HCT116 (cell line): ENCODE measurements at regions not wholly inside any gene's neighbourhood (a gene's known extent, or its start where the extent isn't known, plus 50 kb on each side); places are given as distances from the start of the nearest gene placed in this dataset.

Experiments used
- ATAC-seq: fragments of 200-7000 bp; cut with Tn5 transposase; 2 replicates; pipeline ENCODE4 v1.9.1; 2020; ENCODE audit warnings: mild to moderate bottlenecking, moderate library complexity
- BruUV-seq: library from RNA; stranded (reverse); fragments of 400-500 nt; replicated peaks from 2 replicates; lab custom pipeline; 2021; lab: Mats Ljungman, UMichigan
- CTCF ChIA-PET: fragments of 300-600 bp; sonication (Branson Sonifier 250); formaldehyde crosslinking; loops from one replicate; lab custom pipeline; 2021; ENCODE audit warnings: antibody characterized with exemption; lab: Charles Lee
- POLR2A ChIA-PET: fragments of 300-600, 350-600 bp; sonication (Branson Sonifier 250); formaldehyde crosslinking; loops from one replicate; lab custom pipeline; 2021; ENCODE audit warnings: antibody characterized with exemption; lab: Charles Lee
- RAD21 ChIA-PET, 2 experiments: fragments of 300-600 bp; sonication (Branson Sonifier 250); formaldehyde crosslinking; loops; one replicate each; lab custom pipeline; 2023; ENCODE audit warnings: low total read pairs in 2 of 2; ENCODE audit not compliant: uncharacterized antibody in 2 of 2, unreplicated experiment in 2 of 2, low non-redundant PET in 1 of 2; lab: Charles Lee
- DNase-seq: peaks from one replicate; pipeline ENCODE4 v3.0.0-alpha.2; 2010; ENCODE audit warnings: low read depth, low spot score
- H2AFZ ChIP-seq: fragments of 200-600 bp; shearing (Covaris generic), sonication (generic); 2 replicates; pipeline ENCODE4 v1.6.1; 2017; ENCODE audit warnings: low read depth, mixed run types, mixed read lengths, antibody characterized with exemption, low read length; ENCODE audit not compliant: poor library complexity, severe bottlenecking
- H3K27ac ChIP-seq: 2 replicates; pipeline ENCODE4 v1.5.1; 2012; ENCODE audit warnings: low read depth, low read length
- H3K27me3 ChIP-seq: fragments of 200-600 bp; sonication (generic); 2 replicates; pipeline ENCODE4 v1.6.1; 2016; ENCODE audit warnings: mixed run types, low read length, mixed read lengths; ENCODE audit not compliant: insufficient read depth
- H3K36me3 ChIP-seq, 2 experiments: fragments of 200-500 bp in 1 of 2; fragments of 200-600 bp in 1 of 2; sonication (Bioruptor generic) in 1 of 2; sonication (generic) in 1 of 2; 2 replicates each; pipeline versions ENCODE4 v1.5.1 to v1.6.1; 2014 to 2016; ENCODE audit warnings: low read length in 2 of 2, inconsistent platforms in 1 of 2, mixed read lengths in 1 of 2, mixed run types in 1 of 2; ENCODE audit not compliant: insufficient read depth in 2 of 2, control insufficient read depth in 1 of 2
- H3K4me1 ChIP-seq, 2 experiments: fragments of 200-600 bp in 1 of 2; sonication (generic) in 1 of 2; 2 replicates each; pipeline versions ENCODE4 v1.5.1 to v1.6.1; 2012 to 2017; ENCODE audit warnings: low read length in 2 of 2, inconsistent platforms in 1 of 2, mild to moderate bottlenecking in 1 of 2, mixed read lengths in 1 of 2, mixed run types in 1 of 2, moderate library complexity in 1 of 2; ENCODE audit not compliant: insufficient read depth in 2 of 2, control insufficient read depth in 1 of 2
- H3K4me2 ChIP-seq: fragments of 200-600 bp; sonication (generic); 2 replicates; pipeline ENCODE4 v1.6.1; 2017; ENCODE audit warnings: mixed run types, low read length, mixed read lengths
- H3K4me3 ChIP-seq, 2 experiments: fragments of 200-600 bp in 1 of 2; sonication (generic) in 1 of 2; replicated peaks in 1 of 2; 2 replicates each; pipeline ENCODE4 v1.5.1; 2011 to 2016; ENCODE audit warnings: low read length in 2 of 2, control low read depth in 1 of 2, low read depth in 1 of 2, mild to moderate bottlenecking in 1 of 2, mixed read lengths in 1 of 2, mixed run types in 1 of 2
- H3K79me2 ChIP-seq: fragments of 200-600 bp; sonication (generic); 2 replicates; pipeline ENCODE4 v1.6.1; 2017; ENCODE audit warnings: mild to moderate bottlenecking, mixed run types, low read length, moderate library complexity, mixed read lengths; ENCODE audit not compliant: insufficient read depth
- H3K9ac ChIP-seq: fragments of 200-600 bp; sonication (generic); 2 replicates; pipeline ENCODE4 v1.6.1; 2016; ENCODE audit warnings: low read length, mixed read lengths
- H3K9me2 ChIP-seq: fragments of 200-600 bp; sonication (generic), shearing (Covaris generic); 2 replicates; pipeline ENCODE4 v1.6.1; 2017; ENCODE audit warnings: mixed run types, mild to moderate bottlenecking, moderate library complexity; ENCODE audit not compliant: insufficient read depth
- H3K9me3 ChIP-seq, 2 experiments: fragments of 200-500 bp in 1 of 2; fragments of 200-600 bp in 1 of 2; sonication (Bioruptor generic) in 1 of 2; sonication (generic) in 1 of 2; 2 replicates each; pipeline ENCODE4 v1.6.1; 2014 to 2017; ENCODE audit warnings: low read length in 2 of 2, mixed read lengths in 2 of 2, inconsistent platforms in 1 of 2, low read depth in 1 of 2, mild to moderate bottlenecking in 1 of 2, mixed run types in 1 of 2, moderate library complexity in 1 of 2; ENCODE audit not compliant: control insufficient read depth in 1 of 2, insufficient read depth in 1 of 2
- H4K20me1 ChIP-seq: fragments of 200-600 bp; sonication (generic), shearing (Covaris generic); 2 replicates; pipeline ENCODE4 v1.6.1; 2017; ENCODE audit warnings: mixed run types, mild to moderate bottlenecking, moderate library complexity; ENCODE audit not compliant: insufficient read depth
- ATF3 ChIP-seq: IDR thresholded peaks from 2 replicates; pipeline ENCODE4 v1.6.1; 2012
- CBX3 ChIP-seq: IDR thresholded peaks from 2 replicates; pipeline ENCODE4 v1.6.1; 2012; ENCODE audit warnings: low read depth
- EGR1 ChIP-seq: IDR thresholded peaks from 2 replicates; pipeline ENCODE4 v1.6.1; 2012; ENCODE audit warnings: low read depth
- EZH2 ChIP-seq: fragments of 200-600 bp; sonication (generic); IDR thresholded peaks from 2 replicates; pipeline ENCODE4 v1.6.1; 2017; ENCODE audit warnings: antibody characterized with exemption, mixed run types
- EZH2phosphoT487 ChIP-seq: fragments of 200-600 bp; IDR thresholded peaks from 2 replicates; pipeline ENCODE4 v1.6.1; 2018; ENCODE audit warnings: antibody characterized with exemption, borderline replicate concordance
- POLR2A ChIP-seq: IDR thresholded peaks from 2 replicates; pipeline ENCODE4 v1.7.0; 2011; ENCODE audit warnings: borderline replicate concordance; ENCODE audit not compliant: insufficient read depth, insufficient read length; ENCODE audit errors: extremely low read depth
- RAD21 ChIP-seq: IDR thresholded peaks from 2 replicates; pipeline ENCODE4 v1.6.1; 2012; ENCODE audit warnings: low read depth, mild to moderate bottlenecking
- SP1 ChIP-seq: IDR thresholded peaks from 2 replicates; pipeline ENCODE4 v1.6.1; 2012; ENCODE audit warnings: low read depth
- TCF7L2 ChIP-seq: IDR thresholded peaks from 2 replicates; pipeline ENCODE4 v1.7.0; 2011; ENCODE audit warnings: borderline replicate concordance, inconsistent platforms; ENCODE audit not compliant: insufficient read depth, insufficient read length; ENCODE audit errors: extremely low read depth
- YY1 ChIP-seq: IDR thresholded peaks from 2 replicates; pipeline ENCODE4 v1.6.1; 2011; ENCODE audit warnings: low read length, low read depth, moderate library complexity, mild to moderate bottlenecking; ENCODE audit not compliant: insufficient replicate concordance; ENCODE audit errors: extremely low read depth
- intact Hi-C: fragments of 100-400 bp; cut with micrococcal nuclease; formaldehyde crosslinking; loops from 2 replicates; pipeline ENCODE4 v1.10.0; 2022
- TF ChIP-seq, protein P1 (sequence below): IDR thresholded peaks from 2 replicates; pipeline ENCODE4 v1.6.1; 2011; ENCODE audit warnings: mild to moderate bottlenecking, low read length, moderate library complexity; ENCODE audit not compliant: insufficient replicate concordance; ENCODE audit errors: extremely low read depth
- TF ChIP-seq, protein P2 (sequence below): IDR thresholded peaks from 2 replicates; pipeline ENCODE4 v1.6.1; 2012
- TF ChIP-seq, protein P3 (sequence below): IDR thresholded peaks from 2 replicates; pipeline ENCODE4 v1.6.1; 2012; ENCODE audit warnings: low read depth
- TF ChIP-seq, protein P4 (sequence below), 3 experiments: fragments of 200-600 bp in 1 of 3; sonication (generic) in 1 of 3; IDR thresholded peaks in 2 of 3; conservative IDR thresholded peaks in 1 of 3; 2 replicates each; pipeline ENCODE4 v1.5.1; 2012 to 2017; ENCODE audit warnings: low read depth in 2 of 3, low read length in 2 of 3, antibody characterized with exemption in 1 of 3, borderline replicate concordance in 1 of 3, control low read depth in 1 of 3, mild to moderate bottlenecking in 1 of 3, mixed read lengths in 1 of 3, mixed run types in 1 of 3, moderate library complexity in 1 of 3; ENCODE audit not compliant: insufficient read depth in 1 of 3

- TF ChIP-seq, protein P1, sequence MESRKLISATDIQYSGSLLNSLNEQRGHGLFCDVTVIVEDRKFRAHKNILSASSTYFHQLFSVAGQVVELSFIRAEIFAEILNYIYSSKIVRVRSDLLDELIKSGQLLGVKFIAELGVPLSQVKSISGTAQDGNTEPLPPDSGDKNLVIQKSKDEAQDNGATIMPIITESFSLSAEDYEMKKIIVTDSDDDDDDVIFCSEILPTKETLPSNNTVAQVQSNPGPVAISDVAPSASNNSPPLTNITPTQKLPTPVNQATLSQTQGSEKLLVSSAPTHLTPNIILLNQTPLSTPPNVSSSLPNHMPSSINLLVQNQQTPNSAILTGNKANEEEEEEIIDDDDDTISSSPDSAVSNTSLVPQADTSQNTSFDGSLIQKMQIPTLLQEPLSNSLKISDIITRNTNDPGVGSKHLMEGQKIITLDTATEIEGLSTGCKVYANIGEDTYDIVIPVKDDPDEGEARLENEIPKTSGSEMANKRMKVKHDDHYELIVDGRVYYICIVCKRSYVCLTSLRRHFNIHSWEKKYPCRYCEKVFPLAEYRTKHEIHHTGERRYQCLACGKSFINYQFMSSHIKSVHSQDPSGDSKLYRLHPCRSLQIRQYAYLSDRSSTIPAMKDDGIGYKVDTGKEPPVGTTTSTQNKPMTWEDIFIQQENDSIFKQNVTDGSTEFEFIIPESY: no peak
- TF ChIP-seq, protein P2, sequence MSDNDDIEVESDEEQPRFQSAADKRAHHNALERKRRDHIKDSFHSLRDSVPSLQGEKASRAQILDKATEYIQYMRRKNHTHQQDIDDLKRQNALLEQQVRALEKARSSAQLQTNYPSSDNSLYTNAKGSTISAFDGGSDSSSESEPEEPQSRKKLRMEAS: no peak
Observed at GRCh38 chr5:31000287-31000686, 193.2 kb upstream of the CDH6 start (continued).

- CTCF ChIA-PET: no interaction called here
- TF ChIP-seq ATF3 (no peak), TCF7L2 (no peak), EGR1 (no peak), SP1 (no peak), EZH2phosphoT487 (no peak), CBX3 (no peak), YY1 (no peak), RAD21 (no peak), POLR2A (no peak), EZH2 (no peak)
- TF ChIP-seq, protein P3, sequence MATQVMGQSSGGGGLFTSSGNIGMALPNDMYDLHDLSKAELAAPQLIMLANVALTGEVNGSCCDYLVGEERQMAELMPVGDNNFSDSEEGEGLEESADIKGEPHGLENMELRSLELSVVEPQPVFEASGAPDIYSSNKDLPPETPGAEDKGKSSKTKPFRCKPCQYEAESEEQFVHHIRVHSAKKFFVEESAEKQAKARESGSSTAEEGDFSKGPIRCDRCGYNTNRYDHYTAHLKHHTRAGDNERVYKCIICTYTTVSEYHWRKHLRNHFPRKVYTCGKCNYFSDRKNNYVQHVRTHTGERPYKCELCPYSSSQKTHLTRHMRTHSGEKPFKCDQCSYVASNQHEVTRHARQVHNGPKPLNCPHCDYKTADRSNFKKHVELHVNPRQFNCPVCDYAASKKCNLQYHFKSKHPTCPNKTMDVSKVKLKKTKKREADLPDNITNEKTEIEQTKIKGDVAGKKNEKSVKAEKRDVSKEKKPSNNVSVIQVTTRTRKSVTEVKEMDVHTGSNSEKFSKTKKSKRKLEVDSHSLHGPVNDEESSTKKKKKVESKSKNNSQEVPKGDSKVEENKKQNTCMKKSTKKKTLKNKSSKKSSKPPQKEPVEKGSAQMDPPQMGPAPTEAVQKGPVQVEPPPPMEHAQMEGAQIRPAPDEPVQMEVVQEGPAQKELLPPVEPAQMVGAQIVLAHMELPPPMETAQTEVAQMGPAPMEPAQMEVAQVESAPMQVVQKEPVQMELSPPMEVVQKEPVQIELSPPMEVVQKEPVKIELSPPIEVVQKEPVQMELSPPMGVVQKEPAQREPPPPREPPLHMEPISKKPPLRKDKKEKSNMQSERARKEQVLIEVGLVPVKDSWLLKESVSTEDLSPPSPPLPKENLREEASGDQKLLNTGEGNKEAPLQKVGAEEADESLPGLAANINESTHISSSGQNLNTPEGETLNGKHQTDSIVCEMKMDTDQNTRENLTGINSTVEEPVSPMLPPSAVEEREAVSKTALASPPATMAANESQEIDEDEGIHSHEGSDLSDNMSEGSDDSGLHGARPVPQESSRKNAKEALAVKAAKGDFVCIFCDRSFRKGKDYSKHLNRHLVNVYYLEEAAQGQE: no peak
- TF ChIP-seq, protein P4, sequence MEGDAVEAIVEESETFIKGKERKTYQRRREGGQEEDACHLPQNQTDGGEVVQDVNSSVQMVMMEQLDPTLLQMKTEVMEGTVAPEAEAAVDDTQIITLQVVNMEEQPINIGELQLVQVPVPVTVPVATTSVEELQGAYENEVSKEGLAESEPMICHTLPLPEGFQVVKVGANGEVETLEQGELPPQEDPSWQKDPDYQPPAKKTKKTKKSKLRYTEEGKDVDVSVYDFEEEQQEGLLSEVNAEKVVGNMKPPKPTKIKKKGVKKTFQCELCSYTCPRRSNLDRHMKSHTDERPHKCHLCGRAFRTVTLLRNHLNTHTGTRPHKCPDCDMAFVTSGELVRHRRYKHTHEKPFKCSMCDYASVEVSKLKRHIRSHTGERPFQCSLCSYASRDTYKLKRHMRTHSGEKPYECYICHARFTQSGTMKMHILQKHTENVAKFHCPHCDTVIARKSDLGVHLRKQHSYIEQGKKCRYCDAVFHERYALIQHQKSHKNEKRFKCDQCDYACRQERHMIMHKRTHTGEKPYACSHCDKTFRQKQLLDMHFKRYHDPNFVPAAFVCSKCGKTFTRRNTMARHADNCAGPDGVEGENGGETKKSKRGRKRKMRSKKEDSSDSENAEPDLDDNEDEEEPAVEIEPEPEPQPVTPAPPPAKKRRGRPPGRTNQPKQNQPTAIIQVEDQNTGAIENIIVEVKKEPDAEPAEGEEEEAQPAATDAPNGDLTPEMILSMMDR (IDR thresholded peaks at IDR 0.05 in 2 of 3, conservative IDR thresholded peaks at IDR 0.05 in 1 of 3; ENCODE audit: borderline replicate concordance in 1 of 3, insufficient read depth in 1 of 3, low read depth in 2 of 3, low read length in 2 of 3): no peak
- TF ChIP-seq, protein P1: no peak
Observed at GRCh38 chr5:30997681-30998080, 195.8 kb upstream of the CDH6 start.

More at GRCh38 chr5:30997681-30998080, 195.8 kb upstream of the CDH6 start:
- no peaks in the 10 kb centered on the region for H3K27me3 ChIP-seq
- RAD21 ChIA-PET: no interaction called here
- H3K9me2 ChIP-seq: no peaks in the 10 kb centered on the region
- POLR2A ChIA-PET: no interaction called here
- intact Hi-C loops: no loop called here
- peaks cover 6 to 19% of the 10 kb centered on the region in 2 experiments; a peak in 2 of 4 replicates for H3K9me3 ChIP-seq
- H3K36me3 ChIP-seq: no peaks in the 10 kb centered on the region
- BruUV-seq: no TSS peak
- no peak overlapping the region for H3K4me3 ChIP-seq
- H3K79me2 ChIP-seq: no peaks in the 10 kb centered on the region
- no peaks in the 10 kb centered on the region for H4K20me1 ChIP-seq
- no peak overlapping the region for H3K9ac ChIP-seq
- H3K4me2 ChIP-seq: no peak overlapping the region
- no peak for ATAC-seq
- H3K27ac ChIP-seq: no peak overlapping the region
- no peaks in the 10 kb centered on the region for H3K4me1 ChIP-seq
- no peak for DNase-seq
- no peak overlapping the region for H2AFZ ChIP-seq
